ENCODE measurements at regions not wholly inside any gene's neighbourhood (a gene's known extent, or its start where the extent isn't known, plus 50 kb on each side); places are given as distances from the start of the nearest gene placed in this dataset.

GRCh38 chr3:13262493-13263211 is 157.5 kb downstream of the NUP210 start (continued):
- no peak for TF ChIP-seq HBP1 (CRISPR knock-in tag; IDR thresholded peaks at IDR 0.05)
- TF ChIP-seq ETV5 (CRISPR knock-in tag; IDR thresholded peaks at IDR 0.05; ENCODE audit: low read depth), result peak; percentile 44; the same call in 1 of the 2 replicates

- Histone ChIP-seq H3K27me3 (ENCODE audit: control insufficient read depth in 2 of 2, insufficient read depth in 2 of 2, low read length in 2 of 2) (peaks cover 19 to 80% of the 10 kb centered on the region in 2 experiments), H3K4me3 (no peak overlapping the region), H3K36me3 (ENCODE audit: control insufficient read depth, insufficient read depth, low read length) (no peaks in the 10 kb centered on the region), H3K4me1 (replicated peaks in 1 of 2; ENCODE audit: control insufficient read depth in 2 of 2, insufficient read depth in 2 of 2, low read length in 2 of 2) (peaks cover 10 to 15% of the 10 kb centered on the region in 2 experiments; a peak in 4 of 5 replicates), H4K20me1 (replicated peaks; ENCODE audit: control insufficient read depth, insufficient read depth, low read length) (peaks cover 17% of the 10 kb centered on the region), H3K79me2 (ENCODE audit: control insufficient read depth, insufficient read depth, low read length) (no peaks in the 10 kb centered on the region), H3K27ac (ENCODE audit: extremely low read depth, low read depth, low read length) (no peak overlapping the region), H3K9me3 (replicated peaks; ENCODE audit: control insufficient read depth, insufficient read depth, low read depth, low read length) (no peaks in the 10 kb centered on the region), H2AFZ (ENCODE audit: low read depth, low read length) (no peak overlapping the region), H3K9me1 (ENCODE audit: control insufficient read depth, insufficient read depth, low read length) (no peaks in the 10 kb centered on the region), H3K9ac (ENCODE audit: insufficient read depth in 1 of 2, low read depth in 2 of 2, low read length in 2 of 2) (peak overlapping the region in 1 of 2 experiments; percentile 67; a peak in 1 of 4 replicates), H3K4me2 (ENCODE audit: insufficient read depth, low read length) (no peak overlapping the region)
- in situ Hi-C loops (cut with MboI) (no loop called here), intact Hi-C loops (cut with micrococcal nuclease) (no loop called here)
- 16% methylated on average over 6 of the region's 6 CpGs for WGBS (ENCODE audit: insufficient coverage, low coverage, missing lambda C conversion rate)
- POLR2A ChIA-PET, result interaction anchor here (1.3 to 2.7 kb wide), 2 partner anchors 12 to 15 kb away, joined by 3 to 10 read pairs; no protein-coding TSS in a partner anchor
- no peak for TF ChIP-seq TBP (optimal IDR thresholded peaks at IDR 0.05; ENCODE audit: low read depth, low read length)
- TF ChIP-seq ZNF589 (CRISPR knock-in tag; IDR thresholded peaks at IDR 0.05; ENCODE audit: low read depth), result no peak
- no peak for TF ChIP-seq MCM5 (IDR thresholded peaks at IDR 0.05; ENCODE audit: low read depth)
- no peak for TF ChIP-seq ZNF217 (CRISPR knock-in tag; IDR thresholded peaks at IDR 0.05)
- no peak for TF ChIP-seq MTA2 (IDR thresholded peaks at IDR 0.05; ENCODE audit: low read depth)
- TF ChIP-seq GTF3C2 (IDR thresholded peaks at IDR 0.05; ENCODE audit: borderline replicate concordance, extremely low read depth, insufficient read length), result no peak
- CTCF ChIA-PET (ENCODE audit: low intra/inter-chr PET ratio), result no interaction called here
- ATAC-seq (peak; percentile 7; the same call in 1 of the 3 replicates), FAIRE-seq (no peak), DNase-seq (ENCODE audit: extremely low read depth in 1 of 4, low spot score in 3 of 4) (no peak)
- BruUV-seq (replicated peaks), result no TSS peak
These were observed 158.2 kb downstream of the NUP210 start for GRCh38 chr3:13261892-13262291.

Data from K562 (cell line).